Mesendoderm (in vitro differentiated cells): ENCODE measurements at regions not wholly inside any gene's neighbourhood (a gene's known extent, or its start where the extent isn't known, plus 50 kb on each side); places are given as distances from the start of the nearest gene placed in this dataset.

ENCODE experiments used
- DNase-seq: peaks from one replicate; pipeline ENCODE4 v3.0.0; 2013
- H2AK5ac ChIP-seq: 2 replicates; pipeline ENCODE4 v1.6.1; 2013; ENCODE audit warnings: low read length, inconsistent platforms
- H2BK120ac ChIP-seq: 2 replicates; pipeline ENCODE4 v1.6.1; 2013; ENCODE audit warnings: low read depth, mild to moderate bottlenecking, low read length, moderate library complexity, mixed read lengths
- H2BK15ac ChIP-seq: replicated peaks from 2 replicates; pipeline ENCODE4 v1.6.1; 2013; ENCODE audit warnings: low read depth, mild to moderate bottlenecking, moderate library complexity
- H2BK5ac ChIP-seq: 2 replicates; pipeline ENCODE4 v1.6.1; 2013; ENCODE audit warnings: low read length, inconsistent platforms
- H3K18ac ChIP-seq: 2 replicates; pipeline ENCODE4 v1.6.1; 2013; ENCODE audit warnings: mild to moderate bottlenecking, low read length, mixed read lengths
- H3K23ac ChIP-seq: one replicate; pipeline ENCODE4 v1.6.1; 2013; ENCODE audit warnings: low read length
- H3K27ac ChIP-seq: 2 replicates; pipeline ENCODE4 v1.5.1; 2013; ENCODE audit warnings: low read depth, mild to moderate bottlenecking, inconsistent platforms, low read length, moderate library complexity
- H3K27me3 ChIP-seq: 2 replicates; pipeline ENCODE4 v1.6.1; 2013; ENCODE audit warnings: low read length, control low read depth, mild to moderate bottlenecking, inconsistent platforms; ENCODE audit not compliant: insufficient read depth, poor library complexity
- H3K36me3 ChIP-seq: 2 replicates; pipeline ENCODE4 v1.6.1; 2013; ENCODE audit warnings: low read length, inconsistent platforms; ENCODE audit not compliant: control insufficient read depth, insufficient read depth
- H3K4ac ChIP-seq: one replicate; pipeline ENCODE4 v1.6.1; 2013; ENCODE audit warnings: low read depth, mild to moderate bottlenecking, low read length, moderate library complexity
- H3K4me1 ChIP-seq: 2 replicates; pipeline ENCODE4 v1.6.1; 2013; ENCODE audit warnings: low read depth, low read length, inconsistent platforms; ENCODE audit not compliant: control insufficient read depth
- H3K4me2 ChIP-seq: 2 replicates; pipeline ENCODE4 v1.6.1; 2013; ENCODE audit warnings: low read length
- H3K4me3 ChIP-seq: 2 replicates; pipeline ENCODE4 v1.5.1; 2013; ENCODE audit warnings: mild to moderate bottlenecking, low read length
- H3K56ac ChIP-seq: one replicate; pipeline ENCODE4 v1.6.1; 2013; ENCODE audit warnings: low read length
- H3K79me1 ChIP-seq: 2 replicates; pipeline ENCODE4 v1.6.1; 2013; ENCODE audit warnings: low read length, inconsistent platforms
- H3K79me2 ChIP-seq: 2 replicates; pipeline ENCODE4 v1.6.1; 2013; ENCODE audit warnings: mild to moderate bottlenecking, low read length; ENCODE audit not compliant: control insufficient read depth, insufficient read depth
- H3K9ac ChIP-seq: 2 replicates; pipeline ENCODE4 v1.6.1; 2013; ENCODE audit warnings: low read length, inconsistent platforms
- H4K5ac ChIP-seq: one replicate; pipeline ENCODE4 v1.6.1; 2013; ENCODE audit warnings: low read length
- H4K8ac ChIP-seq: one replicate; pipeline ENCODE4 v1.6.1; 2013; ENCODE audit warnings: low read depth, mild to moderate bottlenecking, control low read depth, low read length, moderate library complexity
- WGBS: extraction: QIAGEN DNeasy Blood & Tissue Kit; methylation state at CpG from one replicate; pipeline ENCODE4 v1.1.7; 2013; ENCODE audit warnings: low lambda C conversion rate, missing lambda C conversion rate; ENCODE audit not compliant: insufficient coverage; ENCODE audit errors: extremely low coverage; 5-methylcytosine and 5-hydroxymethylcytosine counted together

DNA sequence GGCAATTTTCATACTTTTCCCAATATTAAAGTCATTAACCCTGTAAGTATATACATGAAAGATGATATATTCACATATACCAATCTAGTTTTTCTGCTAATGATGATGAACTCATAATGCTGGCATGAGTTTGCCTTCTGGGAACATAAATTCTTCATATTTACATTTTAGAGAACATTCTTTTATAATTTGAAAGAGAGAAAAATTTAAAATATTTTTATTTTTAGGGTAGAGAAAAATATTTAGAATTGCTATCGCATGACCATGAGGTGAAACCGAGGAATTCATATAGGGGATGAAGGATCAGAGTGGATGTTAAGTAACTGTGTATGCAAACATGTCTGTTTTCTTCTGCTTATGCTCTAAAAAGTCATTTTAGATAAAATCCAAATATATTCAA, 825.3 kb upstream of the FLRT2 start:
- H2BK15ac ChIP-seq: no peak overlapping the region
- H3K9ac ChIP-seq: no peak overlapping the region
- no peaks in the 10 kb centered on the region for H3K4me1 ChIP-seq
- H3K4me3 ChIP-seq: no peak overlapping the region
- no peak overlapping the region for H3K18ac ChIP-seq
- H4K8ac ChIP-seq: no peak overlapping the region
- no peak overlapping the region for H3K4ac ChIP-seq
- H3K4me2 ChIP-seq: no peak overlapping the region
- no peak overlapping the region for H3K23ac ChIP-seq
- no peak overlapping the region for H2BK5ac ChIP-seq
- H3K79me1 ChIP-seq: no peaks in the 10 kb centered on the region
- no peak overlapping the region for H2AK5ac ChIP-seq
- no peaks in the 10 kb centered on the region for H3K79me2 ChIP-seq
- DNase-seq: no peak
- H2BK120ac ChIP-seq: no peak overlapping the region
- WGBS: 100% methylated on average over 2 of the region's 2 CpGs
- no peaks in the 10 kb centered on the region for H3K27me3 ChIP-seq
- no peaks in the 10 kb centered on the region for H3K36me3 ChIP-seq
- no peak overlapping the region for H3K56ac ChIP-seq
- no peak overlapping the region for H3K27ac ChIP-seq
- no peak overlapping the region for H4K5ac ChIP-seq

GRCh38 chr14:84707830-84708229, 822.1 kb upstream of the FLRT2 start:
- H3K4ac ChIP-seq: no peak overlapping the region
- H2BK120ac ChIP-seq: no peak overlapping the region
- no peak overlapping the region for H4K5ac ChIP-seq
- no peak overlapping the region for H2BK15ac ChIP-seq
- no peaks in the 10 kb centered on the region for H3K27me3 ChIP-seq
- no peak overlapping the region for H2BK5ac ChIP-seq
- H3K56ac ChIP-seq: no peak overlapping the region
- H3K4me1 ChIP-seq: no peaks in the 10 kb centered on the region
- H3K9ac ChIP-seq: no peak overlapping the region
- no peak overlapping the region for H3K4me3 ChIP-seq
- no peak overlapping the region for H3K23ac ChIP-seq
- WGBS: no CpG with 5 or more reads among the region's 1 CpG
- H3K18ac ChIP-seq: no peak overlapping the region
- H3K36me3 ChIP-seq: no peaks in the 10 kb centered on the region
- H3K27ac ChIP-seq: no peak overlapping the region
- H3K79me2 ChIP-seq: no peaks in the 10 kb centered on the region
- no peak overlapping the region for H2AK5ac ChIP-seq
- no peaks in the 10 kb centered on the region for H3K79me1 ChIP-seq
- H3K4me2 ChIP-seq: no peak overlapping the region
- DNase-seq: peak; percentile 37
- no peak overlapping the region for H4K8ac ChIP-seq

DNA sequence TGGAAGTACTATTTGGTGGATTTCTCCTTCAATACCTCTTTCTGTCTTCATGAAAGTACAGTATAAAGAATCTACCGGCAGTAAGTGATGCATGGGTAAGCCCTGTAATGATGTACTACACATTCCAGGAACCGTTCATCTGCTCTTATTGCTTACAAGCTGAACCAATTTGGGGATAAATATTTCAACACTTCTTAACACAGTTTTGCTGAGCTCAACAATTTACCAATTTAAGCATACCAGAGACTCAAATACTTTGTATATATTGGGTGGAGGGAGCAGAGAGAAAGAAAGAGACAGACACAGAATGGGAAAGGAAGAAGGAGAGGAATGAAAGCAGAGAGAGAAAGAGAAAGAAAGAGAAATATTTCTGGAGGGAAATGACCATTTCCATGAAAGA, 821.1 kb upstream of the FLRT2 start:
- no peak overlapping the region for H3K23ac ChIP-seq
- H3K4ac ChIP-seq: no peak overlapping the region
- no peaks in the 10 kb centered on the region for H3K79me2 ChIP-seq
- no peaks in the 10 kb centered on the region for H3K27me3 ChIP-seq
- H4K5ac ChIP-seq: no peak overlapping the region
- no peaks in the 10 kb centered on the region for H3K4me1 ChIP-seq
- H3K56ac ChIP-seq: no peak overlapping the region
- no peak overlapping the region for H3K27ac ChIP-seq
- no peak overlapping the region for H3K4me2 ChIP-seq
- no peak overlapping the region for H3K4me3 ChIP-seq
- no peak overlapping the region for H2BK120ac ChIP-seq
- H4K8ac ChIP-seq: no peak overlapping the region
- H2BK5ac ChIP-seq: no peak overlapping the region
- H3K36me3 ChIP-seq: no peaks in the 10 kb centered on the region
- H3K18ac ChIP-seq: no peak overlapping the region
- H3K9ac ChIP-seq: no peak overlapping the region
- no peaks in the 10 kb centered on the region for H3K79me1 ChIP-seq
- no peak for DNase-seq
- no peak overlapping the region for H2AK5ac ChIP-seq
- WGBS: no CpG with 5 or more reads among the region's 2 CpGs
- H2BK15ac ChIP-seq: no peak overlapping the region

GRCh38 chr14:84726471-84726870, 803.5 kb upstream of the FLRT2 start:
- Histone ChIP-seq H3K79me2 (no peaks in the 10 kb centered on the region), H3K27ac (no peak overlapping the region), H3K4me2 (no peak overlapping the region), H3K4ac (no peak overlapping the region), H3K4me1 (no peaks in the 10 kb centered on the region), H4K8ac (no peak overlapping the region), H3K27me3 (no peaks in the 10 kb centered on the region), H2BK5ac (no peak overlapping the region), H2BK15ac (no peak overlapping the region), H2BK120ac (no peak overlapping the region), H3K36me3 (no peaks in the 10 kb centered on the region), H4K5ac (no peak overlapping the region), H3K9ac (no peak overlapping the region), H3K56ac (no peak overlapping the region), H3K23ac (no peak overlapping the region), H3K79me1 (no peaks in the 10 kb centered on the region), H2AK5ac (no peak overlapping the region), H3K4me3 (no peak overlapping the region), H3K18ac (no peak overlapping the region)
- WGBS: no CpG with 5 or more reads among the region's 4 CpGs
- no peak for DNase-seq

DNA sequence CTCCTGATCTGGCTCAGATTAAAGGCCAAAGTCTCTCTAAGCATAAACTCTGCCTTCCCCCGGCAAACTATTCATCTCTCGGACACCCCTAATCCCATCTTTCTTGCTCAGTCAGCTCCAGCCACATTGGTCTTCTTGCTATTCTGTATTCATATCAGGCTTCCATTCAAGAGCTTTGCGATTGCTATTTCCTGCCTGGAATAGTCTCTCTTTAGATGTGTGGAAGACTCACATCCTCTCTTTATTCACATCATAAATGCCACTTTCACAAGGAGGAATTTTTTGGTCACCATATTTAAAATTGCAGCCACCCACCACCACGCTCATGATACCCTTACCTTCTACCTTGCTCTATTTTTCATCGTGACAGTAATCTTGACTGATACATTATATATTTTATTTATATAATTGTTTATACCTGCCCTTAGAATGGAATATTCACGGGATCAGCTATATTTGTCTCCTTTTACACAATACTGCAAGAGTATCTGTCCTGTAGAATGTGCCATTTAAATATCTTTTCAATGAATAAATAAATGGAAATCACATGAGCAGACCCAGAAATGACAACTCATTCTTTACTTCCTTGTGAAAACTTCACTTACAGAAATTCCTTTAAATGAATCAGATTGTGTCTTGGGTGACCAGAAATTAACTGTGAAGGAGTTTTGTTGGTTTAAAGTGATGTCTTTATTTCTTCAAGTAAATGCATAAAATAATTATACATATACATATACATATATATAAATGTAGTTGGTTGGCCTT, 780.6 kb upstream of the FLRT2 start:
- Histone ChIP-seq H2AK5ac (no peak overlapping the region), H3K4ac (no peak overlapping the region), H3K36me3 (no peaks in the 10 kb centered on the region), H3K79me2 (no peaks in the 10 kb centered on the region), H2BK5ac (no peak overlapping the region), H3K4me2 (no peak overlapping the region), H3K18ac (peak overlapping the region; percentile 41), H3K56ac (no peak overlapping the region), H3K23ac (no peak overlapping the region), H3K4me3 (no peak overlapping the region), H3K27ac (no peak overlapping the region), H3K9ac (no peak overlapping the region), H3K27me3 (no peaks in the 10 kb centered on the region), H4K8ac (no peak overlapping the region), H2BK120ac (no peak overlapping the region), H4K5ac (no peak overlapping the region), H2BK15ac (no peak overlapping the region), H3K79me1 (no peaks in the 10 kb centered on the region), H3K4me1 (peaks cover 3% of the 10 kb centered on the region)
- DNase-seq: peak; percentile 3
- WGBS: no CpG with 5 or more reads among the region's 6 CpGs

DNA sequence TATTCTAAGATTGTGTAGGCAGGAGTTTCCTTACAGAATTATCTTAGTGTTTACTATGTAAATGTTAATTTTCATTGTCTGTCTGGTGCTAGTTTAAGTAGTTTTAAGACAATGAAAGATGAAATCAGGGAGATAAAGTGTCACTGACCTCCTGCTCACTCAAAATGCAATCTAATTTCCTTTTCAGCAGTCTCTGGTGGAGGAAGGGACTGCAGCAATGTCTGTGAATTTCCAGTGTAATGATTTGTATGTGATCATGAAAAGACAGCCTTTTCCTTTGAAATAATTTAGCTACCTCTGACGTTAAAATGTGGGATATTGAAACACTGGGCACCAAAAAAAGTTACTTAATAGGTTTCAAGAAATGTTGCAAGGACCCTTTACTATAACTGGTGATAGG, 779.7 kb upstream of the FLRT2 start:
- no peak overlapping the region for H2BK15ac ChIP-seq
- no peaks in the 10 kb centered on the region for H3K36me3 ChIP-seq
- no CpG with 5 or more reads among the region's 1 CpG for WGBS
- no peak overlapping the region for H2BK5ac ChIP-seq
- no peaks in the 10 kb centered on the region for H3K79me1 ChIP-seq
- H2BK120ac ChIP-seq: no peak overlapping the region
- no peak overlapping the region for H3K56ac ChIP-seq
- H2AK5ac ChIP-seq: no peak overlapping the region
- H3K9ac ChIP-seq: no peak overlapping the region
- peaks cover 3% of the 10 kb centered on the region for H3K4me1 ChIP-seq
- no peaks in the 10 kb centered on the region for H3K79me2 ChIP-seq
- no peak overlapping the region for H3K18ac ChIP-seq
- H3K4me3 ChIP-seq: no peak overlapping the region
- H3K4me2 ChIP-seq: no peak overlapping the region
- no peak overlapping the region for H4K8ac ChIP-seq
- DNase-seq: peak; percentile 51
- peak overlapping the region; percentile 44 for H3K27ac ChIP-seq
- H3K23ac ChIP-seq: no peak overlapping the region
- H3K27me3 ChIP-seq: no peaks in the 10 kb centered on the region
- H4K5ac ChIP-seq: no peak overlapping the region
- no peak overlapping the region for H3K4ac ChIP-seq
